ENCODE measurements at regions not wholly inside any gene's neighbourhood (a gene's known extent, or its start where the extent isn't known, plus 50 kb on each side); places are given as distances from the start of the nearest gene placed in this dataset.

DNA sequence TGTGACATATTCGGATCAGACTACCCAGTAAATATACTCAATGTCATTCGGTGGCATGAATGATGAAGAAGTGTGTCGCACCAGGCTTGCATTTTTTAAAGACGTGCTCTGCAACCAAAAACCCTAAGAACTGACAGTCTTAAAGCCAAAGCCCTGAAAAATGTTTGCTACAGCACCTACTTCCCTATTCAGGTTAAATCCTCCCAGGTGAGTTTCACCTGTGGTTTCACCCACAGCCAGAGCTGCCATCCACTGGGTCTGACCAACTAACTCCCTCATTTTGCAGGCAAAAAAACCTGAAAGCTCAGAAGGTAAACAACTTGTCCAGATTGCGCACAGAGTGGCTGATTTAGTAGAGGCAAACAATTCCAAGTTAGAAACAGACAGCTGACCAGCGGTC lies 222.3 kb upstream of the MGAT5 start:
- WGBS (ENCODE audit: insufficient coverage): 85% methylated on average over 3 of the region's 6 CpGs
- TF ChIP-seq, protein P1, sequence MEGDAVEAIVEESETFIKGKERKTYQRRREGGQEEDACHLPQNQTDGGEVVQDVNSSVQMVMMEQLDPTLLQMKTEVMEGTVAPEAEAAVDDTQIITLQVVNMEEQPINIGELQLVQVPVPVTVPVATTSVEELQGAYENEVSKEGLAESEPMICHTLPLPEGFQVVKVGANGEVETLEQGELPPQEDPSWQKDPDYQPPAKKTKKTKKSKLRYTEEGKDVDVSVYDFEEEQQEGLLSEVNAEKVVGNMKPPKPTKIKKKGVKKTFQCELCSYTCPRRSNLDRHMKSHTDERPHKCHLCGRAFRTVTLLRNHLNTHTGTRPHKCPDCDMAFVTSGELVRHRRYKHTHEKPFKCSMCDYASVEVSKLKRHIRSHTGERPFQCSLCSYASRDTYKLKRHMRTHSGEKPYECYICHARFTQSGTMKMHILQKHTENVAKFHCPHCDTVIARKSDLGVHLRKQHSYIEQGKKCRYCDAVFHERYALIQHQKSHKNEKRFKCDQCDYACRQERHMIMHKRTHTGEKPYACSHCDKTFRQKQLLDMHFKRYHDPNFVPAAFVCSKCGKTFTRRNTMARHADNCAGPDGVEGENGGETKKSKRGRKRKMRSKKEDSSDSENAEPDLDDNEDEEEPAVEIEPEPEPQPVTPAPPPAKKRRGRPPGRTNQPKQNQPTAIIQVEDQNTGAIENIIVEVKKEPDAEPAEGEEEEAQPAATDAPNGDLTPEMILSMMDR (IDR thresholded peaks at IDR 0.05): no peak
- TF ChIP-seq EZH2 (IDR thresholded peaks at IDR 0.05; ENCODE audit: borderline replicate concordance, insufficient read depth, low read depth, low read length, poor library complexity, severe bottlenecking): no peak
- H3K27me3 Mint-ChIP-seq: peaks cover 25% of the 10 kb centered on the region
- H3K4me1 Mint-ChIP-seq: peaks cover 19% of the 10 kb centered on the region
- H4K20me1 ChIP-seq (ENCODE audit: control insufficient read depth, insufficient read depth, low read length, poor library complexity, severe bottlenecking): no peaks in the 10 kb centered on the region
- no peak overlapping the region for H3K4me2 ChIP-seq (replicated peaks; ENCODE audit: low read depth, low read length, poor library complexity, severe bottlenecking)
- no peak for ATAC-seq (ENCODE audit: low read depth)
- no peak overlapping the region for H3K4me3 Mint-ChIP-seq
- peaks cover 7 to 10% of the 10 kb centered on the region in 2 donors for H3K4me1 ChIP-seq (ENCODE audit: control insufficient read depth in 2 of 2, insufficient read depth in 2 of 2, low read length in 2 of 2)
- H3K79me2 ChIP-seq (ENCODE audit: control insufficient read depth, insufficient read depth, low read length): no peaks in the 10 kb centered on the region
- peaks cover 0 to 28% (median 13%) of the 10 kb centered on the region in 4 experiments for H3K27me3 ChIP-seq (replicated peaks in 1 of 4; ENCODE audit: control extremely low read depth in 1 of 4, control insufficient read depth in 3 of 4, insufficient read depth in 4 of 4, low read length in 3 of 4)
- no peak overlapping the region for H3K4me3 ChIP-seq (ENCODE audit: control extremely low read depth in 1 of 5, extremely low read depth in 1 of 5, insufficient read depth in 1 of 5, low read depth in 2 of 5, low read length in 4 of 5)
- intact Hi-C loops (cut with micrococcal nuclease): no loop called here
- ChIA-PET CTCF (interaction anchor here (1.8 kb wide), 1 partner anchor 145 kb away, joined by 3 read pairs; no protein-coding TSS in a partner anchor), POLR2A (no interaction called here)
- no peak overlapping the region for H3K9ac ChIP-seq (ENCODE audit: low read length)
- H2AFZ ChIP-seq (ENCODE audit: insufficient read depth, low read depth, low read length, poor library complexity, severe bottlenecking): no peak overlapping the region
- peaks cover 0 to 3% (median 0%) of the 10 kb centered on the region in 3 donors for H3K9me3 ChIP-seq (ENCODE audit: control extremely low read depth in 1 of 3, control insufficient read depth in 2 of 3, insufficient read depth in 1 of 3, low read length in 2 of 3)
- DNase-seq: no peak
- no peak overlapping the region for H3K27ac Mint-ChIP-seq
- H3K9me3 Mint-ChIP-seq (ENCODE audit: insufficient read depth): no peaks in the 10 kb centered on the region
- no peak overlapping the region for H3K27ac ChIP-seq (ENCODE audit: low read length in 2 of 2)
- no peaks in the 10 kb centered on the region for H3K36me3 ChIP-seq (replicated peaks in 1 of 2; ENCODE audit: control extremely low read depth in 1 of 2, control insufficient read depth in 1 of 2, extremely low read depth in 1 of 2, insufficient read depth in 2 of 2, low read length in 1 of 2)

GRCh38 chr2:134035605-134036370 lies 218.1 kb upstream of the MGAT5 start:
- Histone ChIP-seq H4K20me1 (ENCODE audit: control insufficient read depth, insufficient read depth, low read length, poor library complexity, severe bottlenecking) (no peaks in the 10 kb centered on the region), H3K4me3 (ENCODE audit: control extremely low read depth in 1 of 5, extremely low read depth in 1 of 5, insufficient read depth in 1 of 5, low read depth in 2 of 5, low read length in 4 of 5) (no peak overlapping the region), H3K4me2 (replicated peaks; ENCODE audit: low read depth, low read length, poor library complexity, severe bottlenecking) (no peak overlapping the region), H3K4me1 (ENCODE audit: control insufficient read depth in 2 of 2, insufficient read depth in 2 of 2, low read length in 2 of 2) (peaks cover 23% of the 10 kb centered on the region in 2 donors), H3K27me3 (replicated peaks in 1 of 4; ENCODE audit: control extremely low read depth in 1 of 4, control insufficient read depth in 3 of 4, insufficient read depth in 4 of 4, low read length in 3 of 4) (no peaks in the 10 kb centered on the region), H3K36me3 (replicated peaks in 1 of 2; ENCODE audit: control extremely low read depth in 1 of 2, control insufficient read depth in 1 of 2, extremely low read depth in 1 of 2, insufficient read depth in 2 of 2, low read length in 1 of 2) (no peaks in the 10 kb centered on the region), H3K27ac (ENCODE audit: low read length in 2 of 2) (no peak overlapping the region), H3K9ac (ENCODE audit: low read length) (no peak overlapping the region), H3K79me2 (ENCODE audit: control insufficient read depth, insufficient read depth, low read length) (no peaks in the 10 kb centered on the region), H2AFZ (ENCODE audit: insufficient read depth, low read depth, low read length, poor library complexity, severe bottlenecking) (no peak overlapping the region), H3K9me3 (ENCODE audit: control extremely low read depth in 1 of 3, control insufficient read depth in 2 of 3, insufficient read depth in 1 of 3, low read length in 2 of 3) (peaks cover 0 to 11% (median 3%) of the 10 kb centered on the region in 3 donors)
- no peak for ATAC-seq (ENCODE audit: low read depth)
- POLR2A ChIA-PET: no interaction called here
- intact Hi-C loops (cut with micrococcal nuclease): no loop called here
- CTCF ChIA-PET: no interaction called here
- Mint-ChIP-seq H3K27ac (peak overlapping the region; percentile 51), H3K4me3 (no peak overlapping the region), H3K9me3 (ENCODE audit: insufficient read depth) (peaks cover 3% of the 10 kb centered on the region), H3K4me1 (peaks cover 35% of the 10 kb centered on the region), H3K27me3 (peaks cover under 1% of the 10 kb centered on the region)
- 93% methylated on average over 2 of the region's 5 CpGs for WGBS (ENCODE audit: insufficient coverage)
- no peak for DNase-seq
- no peak for TF ChIP-seq EZH2 (IDR thresholded peaks at IDR 0.05; ENCODE audit: borderline replicate concordance, insufficient read depth, low read depth, low read length, poor library complexity, severe bottlenecking)
- TF ChIP-seq, protein P1 (IDR thresholded peaks at IDR 0.05): no peak
